NCI-H1048 (cell line): ENCODE measurements at regions not wholly inside any gene's neighbourhood (a gene's known extent, or its start where the extent isn't known, plus 50 kb on each side); places are given as distances from the start of the nearest gene placed in this dataset.

Experiments
- DNase-seq: peaks from one replicate; lab custom pipeline; 2025; lab: John Stamatoyannopoulos, UW

DNA sequence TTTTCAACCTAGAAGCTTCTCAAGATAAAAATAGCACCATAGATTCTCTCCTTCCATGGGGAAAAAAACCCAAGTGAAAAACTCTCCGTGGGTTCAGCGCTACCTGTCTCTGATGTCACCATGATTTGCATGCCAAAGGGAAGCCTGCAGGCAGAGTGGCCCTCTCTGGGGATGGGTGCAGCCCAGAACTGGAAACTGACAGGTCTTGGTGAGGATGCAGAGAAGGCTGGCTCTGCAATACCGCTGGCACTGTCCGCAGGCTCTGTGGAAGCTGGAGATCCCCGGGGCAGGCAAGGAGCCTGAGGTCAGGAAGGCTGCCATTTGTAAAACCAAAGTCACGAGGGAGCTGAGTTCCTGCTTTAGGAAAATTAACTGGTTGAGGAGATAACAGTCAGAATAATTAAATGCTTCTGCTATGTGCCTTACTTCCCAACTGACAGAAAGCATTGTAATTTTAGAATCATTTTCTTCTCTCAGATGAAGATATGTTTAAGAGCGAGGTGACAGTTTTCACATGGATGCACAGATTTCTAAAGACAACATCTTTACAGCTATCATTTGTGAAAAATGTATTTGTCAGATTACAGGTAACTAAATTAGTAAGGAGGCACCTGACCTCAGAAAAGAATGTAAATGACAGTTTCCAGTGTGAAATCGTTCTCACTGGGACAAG, 731.5 kb upstream of the FZD8 start:
- no peak for DNase-seq

DNA sequence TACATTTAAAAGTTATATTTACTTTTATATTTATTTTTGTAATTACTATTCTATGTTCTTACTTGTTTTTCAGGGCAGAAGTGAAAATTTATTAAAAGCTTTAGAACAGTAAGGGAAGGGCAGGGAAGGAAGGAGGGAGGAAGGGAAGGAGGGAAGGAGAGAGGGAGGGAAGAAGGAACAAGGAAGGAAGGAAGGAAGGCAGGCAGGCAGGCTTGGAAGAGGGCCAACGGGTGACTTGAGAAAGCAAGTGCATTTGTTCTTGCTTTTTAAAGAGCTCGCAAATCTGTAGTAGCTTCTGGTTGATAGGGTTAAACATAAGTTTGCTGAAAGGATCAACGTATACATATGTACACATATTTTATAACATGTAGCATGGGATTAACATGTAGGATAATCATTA, 725.3 kb upstream of the FZD8 start:
- no peak for DNase-seq

DNA sequence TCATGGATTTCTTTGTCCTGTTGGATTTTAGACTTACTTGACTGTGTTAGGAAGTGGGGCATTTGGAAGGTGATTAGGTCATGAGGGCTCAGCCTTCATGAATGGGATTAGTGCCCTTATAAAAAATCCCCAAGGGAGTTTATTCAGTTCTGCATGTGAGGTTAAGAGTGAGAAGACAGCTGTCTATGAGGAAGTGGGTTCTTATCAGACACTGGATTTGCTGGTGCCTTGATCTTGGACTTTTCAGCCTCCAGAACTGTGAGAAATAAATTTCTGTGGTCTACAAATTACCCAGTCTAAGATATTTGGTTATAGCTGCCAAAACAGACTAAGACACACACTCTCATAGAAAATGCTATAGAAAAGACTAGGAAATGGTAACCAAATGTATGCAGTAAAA, 724.7 kb upstream of the FZD8 start:
- DNase-seq = no peak

- no peak for DNase-seq
These were observed 724.0 kb upstream of the FZD8 start for GRCh38 chr10:36366065-36366464.

GRCh38 chr10:36362257-36362656, 720.2 kb upstream of the FZD8 start:
- no peak for DNase-seq

- DNase-seq = no peak
These were observed 716.6 kb upstream of the FZD8 start for GRCh38 chr10:36358736-36359135.

- no peak for DNase-seq
These were observed 712.5 kb upstream of the FZD8 start for GRCh38 chr10:36354633-36355032.

GRCh38 chr10:36351159-36351558, 709.1 kb upstream of the FZD8 start:
- no peak for DNase-seq

GRCh38 chr10:36349445-36350078, 707.5 kb upstream of the FZD8 start:
- no peak for DNase-seq

DNA sequence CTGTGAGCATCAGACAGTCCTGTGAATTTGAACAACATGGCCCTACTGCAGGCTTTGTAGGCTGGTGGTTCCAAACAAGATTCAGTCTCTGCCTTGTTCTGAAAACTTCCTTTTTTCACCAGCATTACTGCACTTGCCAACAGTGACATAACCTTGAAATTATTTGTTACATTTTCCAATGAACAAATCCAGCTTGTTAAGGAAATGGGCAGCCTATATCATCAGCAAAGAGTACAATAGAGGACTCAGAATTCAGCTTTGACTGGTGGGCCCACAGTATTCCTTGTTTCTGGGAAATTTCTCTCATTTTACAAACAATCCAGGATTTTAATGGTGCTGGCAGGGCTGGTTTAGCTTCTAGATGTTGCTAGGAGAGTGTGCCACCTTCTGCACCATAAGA, 703.7 kb upstream of the FZD8 start:
- DNase-seq = no peak

DNA sequence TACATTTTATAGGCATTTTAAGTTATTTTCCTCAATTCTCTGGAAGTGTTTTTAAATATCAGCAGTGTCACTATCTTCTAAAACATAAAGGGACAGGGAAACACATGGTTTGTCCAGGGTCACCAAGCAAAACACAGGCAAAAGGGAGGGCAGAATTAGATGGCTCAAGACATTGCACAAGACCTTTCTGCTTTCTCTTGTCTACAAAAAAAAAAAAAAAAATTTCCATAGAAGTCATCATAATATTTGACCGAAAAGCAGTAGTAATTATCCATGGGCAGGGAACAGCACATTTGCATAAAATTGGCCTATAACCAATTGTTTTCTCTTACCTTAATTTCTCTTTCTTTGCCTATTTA, 703.1 kb upstream of the FZD8 start:
- DNase-seq = no peak

- DNase-seq = no peak
These were observed 702.4 kb upstream of the FZD8 start for GRCh38 chr10:36344240-36345174.

DNA sequence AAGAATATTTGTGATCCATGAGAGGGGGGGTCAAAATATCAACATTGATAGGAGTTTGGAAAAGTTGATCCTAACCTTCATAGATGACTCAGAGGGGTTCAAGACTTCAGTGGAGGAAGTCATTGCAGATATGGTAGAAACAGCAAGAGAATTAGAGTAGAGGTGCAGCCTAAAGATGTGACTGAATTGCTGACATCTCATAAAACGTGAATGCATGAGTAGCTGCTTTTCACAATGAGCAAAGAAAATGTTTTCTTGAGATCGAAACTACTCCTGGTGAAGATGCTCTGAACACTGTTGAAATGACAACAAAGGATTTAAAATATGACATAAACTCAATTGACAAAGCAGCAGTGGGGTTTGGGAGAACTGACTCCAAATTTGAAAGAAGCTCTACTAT, 700.7 kb upstream of the FZD8 start:
- DNase-seq = no peak

- no peak for DNase-seq
These were observed 699.4 kb upstream of the FZD8 start for GRCh38 chr10:36341471-36341870.

GRCh38 chr10:36336315-36336714, 694.2 kb upstream of the FZD8 start:
- no peak for DNase-seq

DNA sequence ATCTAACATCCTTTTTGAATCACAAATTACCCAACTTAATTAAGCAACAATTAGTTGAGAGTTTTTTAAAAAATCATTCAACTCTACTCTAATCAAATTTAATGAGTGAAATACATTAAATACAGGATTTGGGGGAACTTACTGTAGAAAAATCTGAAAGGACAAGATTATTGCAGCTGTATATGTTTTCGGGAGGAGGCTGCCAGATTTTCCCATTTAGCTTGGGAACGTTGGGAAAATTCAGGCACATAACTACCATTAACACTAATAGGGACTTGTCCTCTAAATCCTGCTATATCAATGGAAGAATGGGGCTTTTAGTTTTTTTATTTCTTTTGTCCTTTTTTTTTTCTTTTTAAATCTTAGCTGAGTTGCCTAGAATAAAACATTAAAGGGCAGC, 691.4 kb upstream of the FZD8 start:
- no peak for DNase-seq

DNA sequence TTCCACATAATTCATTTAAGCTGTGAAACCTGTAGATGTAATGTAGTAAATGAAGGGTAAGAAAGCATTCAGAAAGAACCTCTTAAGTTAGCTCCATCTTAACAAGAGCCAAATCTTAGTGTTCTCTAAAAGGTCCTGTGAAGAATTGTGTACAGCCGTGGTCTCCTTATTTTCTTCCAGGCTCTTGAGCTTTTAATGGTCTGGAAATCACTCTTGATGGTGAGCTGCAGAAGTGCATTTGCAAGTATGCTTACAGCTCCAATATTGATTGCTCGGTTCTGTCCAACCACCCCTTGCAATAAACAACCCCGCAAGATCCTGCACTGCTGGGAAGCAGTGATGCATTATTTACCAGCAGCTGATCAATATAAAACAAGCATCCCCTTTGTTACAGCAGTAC, 690.8 kb upstream of the FZD8 start:
- no peak for DNase-seq

DNA sequence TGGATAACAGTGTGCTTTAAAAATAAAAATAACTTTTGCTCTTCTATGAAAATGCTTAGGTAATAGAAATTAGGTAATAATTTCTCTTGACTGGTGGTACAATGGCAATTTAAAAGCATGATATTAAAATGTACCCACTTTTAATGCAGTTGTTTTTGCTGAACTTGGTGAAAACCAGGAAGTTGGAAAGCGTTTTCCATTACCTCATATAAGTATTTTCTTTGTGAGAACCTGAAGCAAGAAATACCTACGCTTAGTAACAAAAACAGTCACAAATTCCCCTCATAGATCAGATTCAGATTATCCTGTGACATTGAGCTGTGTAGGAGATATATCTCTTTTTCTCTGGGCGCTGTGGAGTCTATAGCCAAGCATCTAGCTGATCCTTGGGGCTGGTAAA, 689.0 kb upstream of the FZD8 start:
- no peak for DNase-seq

- DNase-seq = no peak
These were observed 683.7 kb upstream of the FZD8 start for GRCh38 chr10:36325815-36326214.

GRCh38 chr10:36324831-36325230, 682.7 kb upstream of the FZD8 start:
- no peak for DNase-seq

GRCh38 chr10:36313142-36313541, 671.0 kb upstream of the FZD8 start:
- no peak for DNase-seq

DNA sequence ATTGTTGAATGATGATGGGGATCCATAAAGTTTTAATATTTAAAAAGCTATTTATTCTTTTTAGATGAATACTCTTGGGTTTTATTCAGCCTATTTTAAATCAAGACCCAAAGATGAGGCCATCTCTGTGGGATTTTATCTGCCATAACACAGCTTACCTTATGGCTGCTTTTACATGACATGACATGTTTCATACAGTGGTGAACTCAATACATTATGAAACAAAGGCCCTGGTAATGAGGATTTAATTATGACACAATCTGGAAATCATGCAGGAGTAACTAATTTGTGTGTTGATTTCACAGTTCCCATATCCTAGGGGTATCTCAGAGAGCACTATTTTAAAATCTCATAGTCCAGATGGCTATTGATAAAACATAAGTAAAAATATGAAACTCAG, 661.8 kb upstream of the FZD8 start:
- DNase-seq = no peak

- DNase-seq = no peak
These were observed 660.0 kb upstream of the FZD8 start for GRCh38 chr10:36302086-36302485.
